Activated T-cell treated with anti-CD3 and anti-CD28 coated beads, Interleukin-2, amount 50 U/mL, for 48 hours (primary cell): ENCODE measurements at regions not wholly inside any gene's neighbourhood (a gene's known extent, or its start where the extent isn't known, plus 50 kb on each side); places are given as distances from the start of the nearest gene placed in this dataset.
"Not testable (repeated sequence)": the region's sequence is repeated elsewhere in the genome, so short reads cannot be mapped to it uniquely, and the experiment has no call there.

Experiments used
- DNase-seq, 2 experiments: peaks; one replicate each; pipeline ENCODE4 v3.0.0-alpha.2; 2020

DNA sequence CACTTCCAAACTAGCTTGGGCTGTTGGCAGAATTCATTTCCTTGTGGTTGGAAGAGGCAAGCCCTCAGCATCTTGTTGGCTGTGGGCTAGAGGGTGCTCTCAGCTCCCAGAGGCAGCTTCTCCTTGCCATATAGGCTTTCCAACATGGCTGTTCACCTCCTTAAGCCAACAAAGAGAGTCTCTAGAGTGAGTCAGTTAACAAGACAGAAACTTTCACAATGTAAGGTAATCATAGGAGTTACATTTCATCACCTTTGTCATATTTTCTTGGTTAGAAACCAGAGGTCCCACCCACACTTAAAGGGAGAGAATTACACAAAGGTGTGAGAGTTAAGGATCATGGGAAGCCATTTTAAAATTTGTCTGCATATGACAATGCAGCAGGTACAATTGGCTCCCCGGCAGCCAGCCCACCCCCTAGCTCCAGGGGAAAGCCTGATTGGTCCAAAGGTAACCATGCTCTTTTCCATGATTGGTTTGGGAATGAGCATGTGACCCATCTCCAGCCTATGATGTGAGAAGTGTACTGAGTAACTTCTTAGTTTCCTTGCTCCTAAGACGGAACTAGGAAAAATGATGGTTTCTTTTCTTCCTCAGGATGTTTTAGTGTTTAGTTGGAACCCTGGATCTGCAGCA lies 109.8 kb upstream of the MSX2 start:
- DNase-seq = no peak

DNA sequence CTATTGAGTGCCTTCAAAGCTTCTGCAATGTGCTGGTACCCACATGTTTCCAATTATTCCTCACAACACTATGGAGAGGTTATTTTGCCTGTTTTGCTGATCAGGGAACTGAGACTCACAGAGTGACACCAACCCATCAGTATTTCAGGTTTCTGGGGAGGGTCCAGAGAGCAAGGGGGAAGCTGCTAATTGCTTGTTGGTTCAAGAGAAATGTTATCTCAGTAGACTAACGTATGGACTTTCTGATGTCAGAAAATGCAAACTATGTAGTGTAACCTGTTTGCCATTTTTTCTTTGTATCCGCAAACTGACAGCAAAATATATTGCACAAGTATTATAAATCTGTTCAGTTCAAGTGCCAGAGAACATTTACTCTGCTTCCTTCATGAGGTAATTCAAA lies 108.3 kb upstream of the MSX2 start:
- DNase-seq = no peak

DNA sequence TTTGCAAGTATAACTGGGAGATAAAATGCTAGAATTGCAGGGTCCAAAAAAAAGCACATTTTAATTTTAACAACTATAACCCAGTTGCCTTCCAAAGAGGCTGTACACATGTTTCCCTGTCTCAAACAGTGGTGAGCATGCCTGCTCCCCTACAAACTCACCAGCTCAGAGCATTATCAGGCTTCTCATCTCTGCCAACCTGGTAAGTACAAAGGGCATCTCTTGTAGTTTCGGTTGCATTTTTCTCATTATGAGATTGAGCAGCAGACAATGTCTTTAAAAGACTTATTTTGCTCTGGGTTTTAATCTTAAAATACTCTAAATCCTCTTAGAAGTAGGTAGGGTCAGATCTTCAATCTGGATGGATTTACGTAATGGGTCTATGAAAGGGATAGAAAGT lies 107.1 kb upstream of the MSX2 start:
- DNase-seq = no peak

DNA sequence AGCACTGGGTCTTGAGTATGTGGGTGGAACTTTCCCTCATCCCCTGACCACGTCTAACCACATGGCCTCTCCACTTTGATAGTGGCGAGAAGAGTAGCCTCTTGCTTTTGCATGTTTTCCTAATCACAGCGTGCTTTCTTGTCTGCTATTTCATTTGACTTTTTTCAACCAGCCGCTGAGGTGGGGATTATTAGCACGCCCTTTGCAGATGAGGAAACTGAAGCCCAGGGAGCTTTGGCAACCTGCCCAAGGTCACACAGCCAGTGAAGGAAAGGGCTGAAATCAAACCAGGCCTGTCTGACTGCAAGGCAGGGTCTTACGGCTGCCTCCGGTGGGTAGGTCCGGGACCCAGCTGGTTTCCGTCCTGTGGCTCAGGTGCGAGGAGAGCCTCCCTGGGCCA lies 106.5 kb upstream of the MSX2 start:
- DNase-seq = no peak

DNA sequence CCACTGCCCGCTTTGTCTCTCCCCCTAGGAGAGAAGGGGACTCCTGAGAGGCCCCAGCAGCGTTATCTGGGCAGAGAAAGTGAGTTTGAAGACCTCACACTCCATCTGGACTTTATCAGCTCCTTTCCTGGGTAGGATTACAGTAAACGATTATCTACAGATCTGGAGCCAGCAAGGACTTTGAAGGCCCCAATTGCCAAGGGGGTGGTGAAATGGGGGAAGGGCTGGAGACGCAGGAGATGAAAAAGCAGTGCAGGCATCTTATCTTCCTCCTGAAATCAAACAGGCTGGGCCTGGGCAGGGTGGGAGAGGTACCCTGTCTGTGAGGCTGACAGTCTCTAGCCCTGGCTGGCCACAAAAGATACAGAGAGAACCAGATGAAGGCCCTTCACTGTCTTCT lies 105.8 kb upstream of the MSX2 start:
- DNase-seq = no peak

DNA sequence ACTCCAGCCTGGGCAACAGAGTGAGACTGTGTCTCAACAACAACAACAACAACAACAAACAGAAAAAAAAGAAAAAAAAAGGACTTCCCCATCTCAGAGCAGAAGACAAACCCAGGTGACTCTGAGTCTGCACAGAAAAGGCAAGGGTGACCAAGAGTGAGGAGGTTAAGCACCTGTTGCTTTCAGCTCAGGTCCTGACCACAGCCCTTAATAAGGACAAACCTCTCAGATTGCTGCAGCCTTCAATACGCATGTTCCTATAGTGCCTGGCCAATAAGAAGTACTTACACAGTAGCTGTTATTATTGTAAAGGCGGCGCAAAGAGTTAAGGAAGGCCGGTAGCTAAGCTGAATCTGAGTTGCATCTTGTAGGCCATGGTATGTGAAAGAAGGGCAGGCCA lies 102.3 kb upstream of the MSX2 start:
- no peak for DNase-seq

DNA sequence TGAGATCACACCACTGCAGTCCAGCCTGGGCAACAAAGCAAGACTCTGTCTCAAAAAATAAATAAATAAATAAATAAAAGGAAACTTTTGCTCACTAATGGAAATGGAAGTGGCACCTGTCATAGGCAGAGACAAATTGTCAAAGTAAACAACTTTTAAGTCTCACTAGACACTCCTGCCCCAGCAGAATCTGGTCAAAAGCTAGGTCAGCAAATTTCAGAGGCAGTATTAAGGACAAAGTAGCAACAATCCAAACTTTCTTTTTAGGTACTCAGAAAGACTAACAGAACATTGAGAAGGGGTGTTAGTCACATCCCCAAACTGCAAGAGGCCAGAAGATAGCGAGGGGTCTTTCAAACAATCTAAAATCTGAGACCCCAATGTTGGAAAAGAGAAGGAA lies 101.4 kb upstream of the MSX2 start:
- DNase-seq = no peak

DNA sequence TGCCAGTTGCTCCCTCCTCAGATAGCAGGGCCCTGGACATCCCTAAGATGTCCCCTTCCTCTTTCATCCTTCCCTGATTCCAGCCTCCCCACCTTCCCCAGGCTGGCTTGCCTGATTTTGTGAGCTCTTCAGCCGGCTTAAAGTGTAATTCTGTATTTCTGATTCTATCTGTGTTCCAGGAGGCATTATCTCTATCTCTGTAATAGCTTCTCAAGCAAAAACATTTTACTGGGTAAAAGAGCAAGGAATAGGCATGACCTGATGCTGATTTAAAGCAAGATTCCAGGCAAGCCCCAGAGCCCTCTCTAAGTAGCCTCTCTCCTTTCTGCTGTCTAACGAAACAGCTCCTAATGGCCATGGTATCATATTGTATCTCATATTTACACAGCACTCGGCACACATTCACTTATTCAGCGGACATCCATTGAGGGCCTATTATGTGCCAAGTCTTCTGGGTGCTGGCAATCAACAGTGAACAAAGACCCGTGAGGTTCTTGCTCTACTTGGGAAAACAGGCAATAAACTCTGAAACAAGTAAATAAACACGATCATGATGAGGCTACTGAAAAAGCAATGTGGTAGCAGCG lies 100.9 kb upstream of the MSX2 start:
- DNase-seq = no peak

DNA sequence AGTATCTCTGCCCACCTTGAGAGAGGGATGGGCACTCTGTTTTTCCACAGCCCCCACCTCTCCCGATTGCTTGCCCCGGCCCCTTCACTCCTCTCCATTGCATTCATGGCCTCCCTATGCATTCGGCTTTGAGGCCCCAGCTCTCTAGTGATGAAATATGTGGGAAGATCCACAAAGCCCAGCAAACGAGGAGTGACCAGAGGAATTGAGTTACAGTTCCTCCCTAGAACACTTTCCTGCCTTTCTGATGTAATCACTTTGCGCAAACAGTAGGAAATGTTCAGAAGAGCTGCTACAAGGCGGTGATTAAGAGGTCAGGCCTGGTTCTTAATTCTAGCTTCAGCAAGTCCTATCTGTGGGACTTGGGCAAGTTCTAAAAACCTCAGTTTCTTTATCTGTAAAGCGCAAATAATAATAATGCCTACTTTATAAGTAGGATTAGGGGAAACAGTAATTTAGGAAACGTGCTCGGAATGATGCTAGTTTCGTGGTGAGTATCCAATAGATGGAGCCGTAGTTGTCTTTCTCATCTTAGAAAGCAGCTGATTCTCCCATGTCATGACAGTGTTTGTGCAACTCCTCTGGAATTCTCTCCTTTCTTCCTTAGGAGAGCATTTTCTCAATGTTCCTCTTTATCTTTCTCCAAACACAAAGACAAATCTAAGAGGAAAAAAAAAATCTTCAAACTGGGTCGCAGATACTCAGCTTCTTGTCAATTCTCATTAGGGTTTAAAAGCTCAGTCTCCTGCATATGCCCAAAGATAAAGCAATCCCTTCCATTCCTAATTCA lies 99.5 kb upstream of the MSX2 start:
- no peak for DNase-seq

DNA sequence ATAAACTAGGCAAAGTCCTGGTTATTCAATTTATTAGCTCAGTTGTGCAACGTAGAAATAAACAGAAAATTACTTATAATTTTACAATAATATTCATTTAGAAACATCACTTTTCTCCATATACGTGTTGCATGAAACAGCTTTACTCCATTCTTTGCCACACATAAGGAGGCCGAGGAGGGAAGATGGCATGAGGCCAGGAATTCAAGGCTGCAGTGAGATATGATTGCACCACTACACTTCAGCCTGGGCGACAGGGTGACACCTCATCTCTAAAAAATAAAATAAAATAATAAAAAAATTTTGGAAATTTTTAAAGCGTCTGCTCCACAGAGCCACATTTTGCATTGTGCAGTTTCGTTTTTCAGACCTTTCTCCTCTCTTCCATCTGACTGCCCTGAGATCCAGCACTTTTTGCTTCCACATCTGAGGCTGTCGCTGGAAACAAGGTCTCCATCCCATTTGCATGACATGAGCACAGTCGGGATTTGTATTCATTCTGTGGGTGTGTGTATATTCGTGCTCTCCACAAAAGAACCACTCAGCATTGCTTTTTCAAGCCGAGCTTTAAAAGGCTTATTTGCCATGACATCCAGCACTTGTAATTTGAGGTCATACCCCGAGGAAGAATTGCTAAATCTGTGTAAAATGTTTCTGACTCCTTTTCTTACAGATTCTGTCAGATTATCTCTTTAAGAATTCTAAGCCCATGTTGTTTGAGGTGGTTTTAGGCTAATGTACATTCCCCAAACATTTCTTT lies 98.6 kb upstream of the MSX2 start:
- DNase-seq = no peak

DNA sequence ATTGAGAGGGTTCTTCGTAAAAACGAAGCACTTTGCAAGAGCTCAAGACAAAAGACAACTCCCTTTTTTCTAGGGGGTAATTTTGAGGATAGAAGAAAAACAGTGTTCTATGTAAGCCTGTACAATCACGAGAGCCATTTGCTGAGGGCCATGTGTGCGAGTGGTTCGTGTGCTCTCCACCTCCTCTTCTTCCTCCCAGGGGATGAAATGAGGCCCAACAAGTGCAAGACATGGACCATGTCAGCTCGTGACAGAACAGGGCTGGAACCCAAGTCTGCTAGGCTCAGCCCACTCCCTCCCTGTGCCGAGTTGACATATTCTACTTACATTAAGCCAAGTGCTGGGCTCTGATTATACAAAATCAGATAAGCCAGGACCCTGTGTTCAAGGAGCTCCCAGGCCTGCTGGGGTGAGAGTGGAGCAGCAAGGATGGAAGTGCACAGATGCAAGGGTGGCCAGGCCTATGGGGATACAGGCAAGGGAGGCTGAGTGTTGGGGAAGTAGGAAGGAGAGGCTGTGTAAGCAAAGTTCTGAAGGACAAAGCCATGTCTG lies 97.9 kb upstream of the MSX2 start:
- DNase-seq = no peak

DNA sequence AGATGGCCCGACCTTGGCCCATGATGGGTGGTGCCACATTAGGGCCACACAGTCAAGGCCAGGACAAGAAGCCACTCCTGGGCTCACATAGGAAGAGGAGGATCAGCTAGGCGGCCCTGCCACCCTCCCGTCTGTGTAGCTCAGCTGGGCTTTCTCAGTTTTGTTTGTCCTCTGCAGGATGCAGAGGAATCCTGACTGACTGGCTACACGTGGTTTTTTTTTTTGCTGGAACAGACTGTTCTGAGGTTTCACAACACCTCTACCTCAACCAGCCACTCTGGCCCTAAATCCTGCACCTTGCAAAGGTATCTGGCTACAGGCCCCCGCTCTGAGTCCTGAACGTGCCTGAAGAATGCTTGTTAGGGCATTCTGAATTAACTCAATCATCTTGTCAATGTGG lies 88.3 kb upstream of the MSX2 start:
- no peak for DNase-seq

DNA sequence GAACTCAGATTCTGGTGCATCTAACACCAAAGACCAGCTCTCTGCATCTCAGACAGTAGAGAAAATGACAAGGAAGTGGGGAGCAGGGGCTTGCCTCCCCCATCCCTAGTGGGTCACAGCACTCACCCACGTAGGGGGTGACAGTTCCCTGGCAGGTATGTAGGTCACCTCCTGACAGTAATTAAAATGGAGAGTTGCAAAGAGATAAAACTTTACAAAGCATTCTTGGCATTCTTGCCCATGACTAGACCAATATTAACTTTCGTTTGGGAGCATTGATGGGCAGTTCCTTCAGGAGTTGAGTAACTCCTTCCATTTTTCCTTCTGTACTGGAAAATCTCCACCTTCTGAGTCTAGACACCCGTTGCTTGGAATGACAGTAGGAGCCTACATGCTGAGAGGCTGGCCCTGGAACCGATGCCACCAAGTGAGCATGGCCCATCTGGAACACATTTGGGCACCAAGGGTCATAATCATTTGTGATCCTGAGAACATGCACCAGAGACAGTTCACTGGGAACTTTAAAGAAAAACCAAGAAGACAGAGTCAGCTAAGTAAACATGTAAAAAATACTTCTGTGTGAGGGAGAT lies 81.5 kb upstream of the MSX2 start:
- no peak for DNase-seq

DNA sequence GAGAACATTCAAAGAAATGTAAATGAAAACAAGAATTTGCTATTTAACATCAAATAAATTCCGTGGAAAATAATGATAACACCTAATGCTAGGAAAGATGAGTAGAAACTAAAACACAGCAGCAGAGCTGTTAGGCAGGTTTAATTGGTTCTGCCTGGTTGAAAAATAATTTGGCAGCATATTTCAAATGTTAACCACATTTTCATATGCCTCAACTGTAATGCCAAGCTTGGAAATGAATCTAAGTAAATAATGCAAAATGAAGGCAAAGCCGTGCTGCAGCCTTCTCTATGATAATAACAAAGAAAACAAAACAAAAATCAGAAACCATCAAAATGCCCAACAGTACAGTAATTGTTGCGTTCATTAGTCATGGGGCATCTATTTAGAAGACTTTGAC lies 79.9 kb upstream of the MSX2 start:
- DNase-seq = no peak

DNA sequence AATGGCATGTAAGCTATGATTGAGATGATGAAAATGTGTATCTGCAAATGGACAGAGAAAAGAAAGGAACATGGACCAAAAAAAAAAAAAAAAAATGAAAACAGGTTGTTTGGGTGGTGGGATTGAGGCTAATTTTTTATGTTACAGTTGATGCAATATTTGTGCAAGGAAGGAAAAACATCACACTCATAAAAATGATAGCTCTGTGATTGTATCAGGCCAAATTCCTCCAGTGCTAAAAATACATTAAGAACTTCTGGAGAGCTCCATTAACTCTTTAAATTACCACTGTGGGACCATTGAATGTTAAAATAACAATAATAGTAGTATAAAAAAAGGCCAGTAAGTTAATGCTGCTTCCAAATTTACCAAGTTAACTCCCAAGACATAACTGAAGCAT lies 79.5 kb upstream of the MSX2 start:
- DNase-seq = no peak

DNA sequence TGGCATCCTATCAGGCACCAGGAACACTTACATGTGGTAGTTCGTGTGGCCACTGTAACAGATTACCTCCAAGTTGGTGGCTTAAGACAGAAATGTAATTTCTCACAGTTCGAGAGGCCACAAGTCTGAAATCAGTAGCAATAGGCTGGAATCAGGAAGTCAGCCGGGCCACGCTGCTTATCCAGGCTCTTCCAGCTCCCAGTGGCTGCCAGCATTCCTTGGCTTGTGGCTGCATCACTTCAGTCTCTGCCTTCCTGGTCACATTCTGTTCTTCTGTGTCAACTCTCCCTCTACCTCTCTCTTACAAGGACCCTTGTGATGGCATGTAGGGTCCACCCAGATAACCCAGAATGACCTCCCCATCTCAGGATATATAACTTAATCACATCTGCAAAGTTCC lies 78.7 kb upstream of the MSX2 start:
- no peak for DNase-seq

DNA sequence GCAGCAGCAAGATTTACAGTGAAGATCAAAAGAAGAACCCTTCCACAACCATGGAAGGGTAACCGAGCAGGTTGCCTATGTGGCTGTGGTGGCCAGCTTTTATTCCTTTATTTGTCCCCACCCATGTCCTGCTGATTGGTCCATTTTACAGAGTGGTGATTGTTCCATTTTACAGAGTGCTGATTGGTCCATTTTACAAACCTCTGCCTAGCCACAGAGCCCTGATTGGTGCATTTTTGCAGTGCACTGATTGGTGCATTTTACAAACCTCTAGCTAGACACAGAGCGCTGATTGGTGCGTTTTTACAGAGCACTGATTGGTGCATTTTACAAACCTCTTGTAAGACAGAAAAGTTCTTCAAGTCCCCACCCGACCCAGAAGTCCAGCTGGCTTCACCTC lies 75.8 kb upstream of the MSX2 start:
- DNase-seq = not testable (repeated sequence)

DNA sequence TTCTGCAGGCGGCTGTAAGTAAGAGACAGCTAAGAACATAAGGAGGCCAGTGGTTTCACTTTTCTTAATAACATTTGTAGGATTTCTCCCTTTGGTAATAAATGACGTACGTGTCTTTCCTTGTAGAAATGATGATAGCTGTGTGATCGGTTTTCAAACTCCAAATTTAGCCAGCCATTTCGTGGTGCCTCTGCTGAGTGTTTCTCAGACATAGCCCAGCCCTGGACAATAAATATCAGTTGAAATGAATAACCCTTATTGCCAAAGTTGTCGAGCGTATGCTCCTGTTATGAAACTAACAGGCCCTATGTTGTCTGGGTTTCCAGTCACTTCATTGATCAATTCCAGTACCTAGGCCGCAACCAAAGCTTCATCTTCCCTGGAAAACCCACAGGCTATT lies 75.0 kb upstream of the MSX2 start:
- DNase-seq = no peak

DNA sequence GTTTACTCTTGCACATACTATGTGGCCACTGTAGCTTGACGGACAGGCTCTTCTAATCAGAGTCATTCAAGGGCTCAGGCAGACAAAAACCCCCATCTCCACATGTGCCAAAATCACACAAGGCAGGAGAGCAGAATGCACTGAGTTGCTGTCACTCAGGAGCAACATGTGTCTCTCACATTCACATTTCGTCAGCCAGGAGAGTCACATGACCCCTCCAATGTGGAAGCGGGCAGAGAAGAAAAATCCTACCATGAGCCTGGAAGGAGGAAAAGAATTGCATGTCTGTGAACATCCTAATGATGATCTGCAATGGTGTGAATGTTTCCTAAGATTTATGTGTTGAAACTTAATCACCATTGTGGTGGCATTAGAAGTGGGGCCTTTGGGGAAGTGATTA lies 69.9 kb upstream of the MSX2 start:
- DNase-seq = no peak

DNA sequence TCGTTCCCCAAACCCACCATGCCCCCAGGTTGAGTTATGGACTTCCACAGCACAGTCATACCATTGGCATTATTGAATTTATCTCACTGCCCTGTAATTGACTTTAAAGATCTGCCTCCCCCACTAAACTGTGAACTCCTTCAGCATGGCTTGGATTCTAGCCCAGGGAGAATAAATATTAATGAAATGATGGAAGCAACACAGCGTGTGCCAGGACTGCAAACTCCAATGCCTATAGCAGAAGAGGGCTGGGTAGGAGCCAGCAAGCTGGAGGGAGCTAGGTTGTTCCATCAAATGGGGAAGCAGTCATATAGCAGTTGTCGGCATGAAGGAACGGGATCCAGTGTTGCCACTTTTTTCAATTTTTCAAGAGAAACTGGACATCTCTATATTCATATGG lies 69.0 kb upstream of the MSX2 start:
- DNase-seq = no peak

DNA sequence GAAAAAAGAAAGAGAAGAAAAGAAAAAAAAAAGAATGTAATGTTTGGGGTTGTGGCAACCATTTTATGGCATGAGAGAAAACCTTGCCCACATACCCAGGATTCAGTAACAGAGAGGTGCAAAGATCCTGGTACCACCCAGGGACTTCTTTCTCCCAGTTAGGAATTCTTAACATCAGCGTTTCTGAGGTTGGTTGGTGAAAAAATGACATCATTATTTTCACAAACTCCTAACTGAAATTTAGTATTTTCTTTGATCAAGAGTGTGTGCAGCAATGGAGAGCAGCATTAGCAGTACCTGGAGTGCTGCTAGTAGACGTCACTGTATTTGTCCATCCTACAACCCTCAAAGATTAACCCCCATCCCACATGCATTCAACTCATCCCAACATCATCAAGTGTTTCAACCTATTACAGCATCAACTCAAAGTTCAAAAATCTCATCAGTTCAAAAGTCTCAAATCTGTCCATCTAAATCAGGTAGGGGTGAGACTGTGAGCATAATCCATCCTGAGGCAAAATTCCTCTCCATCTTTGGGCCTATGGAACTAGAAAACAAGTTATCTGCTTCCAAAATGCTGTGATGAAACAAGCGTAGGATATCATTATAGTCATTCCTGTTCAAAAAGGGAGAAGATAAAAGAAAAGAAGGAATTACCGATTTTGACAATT lies 60.1 kb upstream of the MSX2 start:
- no peak for DNase-seq

DNA sequence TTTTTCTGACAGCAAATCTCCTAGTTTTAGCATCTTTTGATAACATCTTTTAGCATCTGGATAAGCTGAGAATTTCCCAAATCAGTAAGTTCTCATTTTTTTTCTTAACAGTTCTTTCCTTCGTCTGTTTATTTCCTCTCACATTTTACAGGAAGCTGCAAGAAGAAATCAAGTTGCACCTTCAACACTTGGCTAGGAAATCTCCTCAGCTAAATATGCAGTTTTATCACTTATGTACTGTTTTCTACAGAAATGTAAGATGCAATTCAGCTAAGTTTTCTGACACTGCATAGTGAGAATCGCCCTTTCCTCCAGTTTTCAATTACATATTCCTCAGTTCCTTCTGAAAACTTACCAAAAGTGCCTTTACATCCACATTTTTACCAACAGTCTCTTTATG lies 59.0 kb upstream of the MSX2 start:
- DNase-seq = no peak

DNA sequence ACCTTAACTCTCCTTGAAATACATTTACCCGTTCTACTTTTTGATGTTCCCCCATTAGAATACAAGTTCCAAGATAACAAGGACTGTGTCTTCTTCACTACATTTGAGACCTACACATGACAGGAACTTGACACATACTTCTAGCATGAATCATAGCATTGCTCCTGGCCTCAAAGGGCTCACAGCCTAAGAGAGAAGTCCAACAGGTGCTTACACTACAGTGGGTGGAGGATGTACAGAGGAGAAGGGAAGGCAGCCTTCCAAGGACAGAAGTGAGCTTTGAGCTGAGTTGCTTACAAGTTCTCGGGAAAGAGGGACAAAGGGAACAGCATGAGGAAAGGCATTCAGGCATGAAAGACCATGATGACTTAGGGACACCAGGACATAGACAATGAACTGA lies 56.9 kb upstream of the MSX2 start:
- DNase-seq = no peak
